Dedifferentiated amniotic fluid mesenchymal stem cell (primary cell): ENCODE measurements at regions not wholly inside any gene's neighbourhood (a gene's known extent, or its start where the extent isn't known, plus 50 kb on each side); places are given as distances from the start of the nearest gene placed in this dataset.

ENCODE experiments used
- DNase-seq: peaks from one replicate; pipeline ENCODE4 v3.0.0-alpha.2; 2016; ENCODE audit errors: extremely low spot score

GRCh38 chr6:14254505-14254904, 136.9 kb downstream of the CD83 start:
- DNase-seq, result no peak

GRCh38 chr6:14255916-14256315, 138.3 kb downstream of the CD83 start:
- DNase-seq, result no peak

- no peak for DNase-seq
These were observed 140.5 kb downstream of the CD83 start for GRCh38 chr6:14258117-14258516.

GRCh38 chr6:14258695-14259593, 141.4 kb downstream of the CD83 start:
- no peak for DNase-seq

- no peak for DNase-seq
These were observed 142.1 kb downstream of the CD83 start for GRCh38 chr6:14259594-14260152.

- DNase-seq, result no peak
These were observed 143.3 kb downstream of the CD83 start for GRCh38 chr6:14260839-14261238.

- DNase-seq, result no peak
These were observed 146.4 kb downstream of the CD83 start for GRCh38 chr6:14263881-14264424.

- DNase-seq, result no peak
These were observed 147.8 kb downstream of the CD83 start for GRCh38 chr6:14265049-14266021.

GRCh38 chr6:14266266-14266665, 148.7 kb downstream of the CD83 start:
- DNase-seq, result no peak

GRCh38 chr6:14267885-14268660, 150.5 kb downstream of the CD83 start:
- DNase-seq, result no peak

- DNase-seq, result no peak
These were observed 151.9 kb downstream of the CD83 start for GRCh38 chr6:14269436-14269835.

- no peak for DNase-seq
These were observed 152.7 kb downstream of the CD83 start for GRCh38 chr6:14270142-14270893.

GRCh38 chr6:14270925-14271788, 153.6 kb downstream of the CD83 start:
- peak; percentile 47 for DNase-seq

GRCh38 chr6:14271789-14272736, 154.5 kb downstream of the CD83 start:
- no peak for DNase-seq

GRCh38 chr6:14272737-14273085, 155.1 kb downstream of the CD83 start:
- no peak for DNase-seq

- DNase-seq, result no peak
These were observed 155.6 kb downstream of the CD83 start for GRCh38 chr6:14273191-14273590.

GRCh38 chr6:14274016-14274415, 156.4 kb downstream of the CD83 start:
- no peak for DNase-seq
